CD4-positive, alpha-beta T cell (primary cell): ENCODE measurements at regions not wholly inside any gene's neighbourhood (a gene's known extent, or its start where the extent isn't known, plus 50 kb on each side); places are given as distances from the start of the nearest gene placed in this dataset.

Experiments
- ATAC-seq: fragments of 200-7000 bp; cut with Tn5 transposase; one replicate; pipeline ENCODE4 v1.10.0; 2022; ENCODE audit warnings: mild to moderate bottlenecking; ENCODE audit not compliant: poor library complexity
- CTCF ChIA-PET: fragments of 350-600 bp; sonication (Branson Sonifier 250); formaldehyde crosslinking; loops from one replicate; lab custom pipeline; 2021; ENCODE audit warnings: antibody characterized with exemption, inconsistent platforms; lab: Charles Lee
- POLR2A ChIA-PET: fragments of 350-600 bp; sonication (Branson Sonifier 250); formaldehyde crosslinking; loops from one replicate; lab custom pipeline; 2021; ENCODE audit warnings: antibody characterized with exemption, inconsistent platforms; lab: Charles Lee
- DNase-seq, 14 experiments: peaks; one replicate each; pipeline ENCODE4 v3.0.0-alpha.2; 2013 to 2020; ENCODE audit warnings: mixed read lengths in 2 of 14
- H3K27ac ChIP-seq, 2 donors: one replicate each; pipeline versions ENCODE4 v1.5.1 to v1.7.0; 2013; ENCODE audit warnings: low read length in 2 of 2, low read depth in 1 of 2, mild to moderate bottlenecking in 1 of 2
- H3K27me3 ChIP-seq, 2 experiments: 1 replicate in 1 of 2; 2 replicates in 1 of 2; pipeline versions ENCODE4 v1.6.1 to v1.7.0; 2013; ENCODE audit warnings: low read length in 2 of 2, control low read depth in 1 of 2, mild to moderate bottlenecking in 1 of 2, moderate library complexity in 1 of 2; ENCODE audit not compliant: insufficient read depth in 2 of 2, control insufficient read depth in 1 of 2
- H3K36me3 ChIP-seq: one replicate; pipeline ENCODE4 v1.6.1; 2013; ENCODE audit warnings: low read length, control low read depth; ENCODE audit not compliant: insufficient read depth
- H3K4me1 ChIP-seq: one replicate; pipeline ENCODE4 v1.6.1; 2013; ENCODE audit warnings: low read length, control low read depth; ENCODE audit not compliant: insufficient read depth
- H3K4me3 ChIP-seq: one replicate; pipeline ENCODE4 v1.5.1; 2013; ENCODE audit warnings: mild to moderate bottlenecking, low read length, moderate library complexity
- H3K9me3 ChIP-seq, 2 experiments: 1 replicate in 1 of 2; 2 replicates in 1 of 2; pipeline versions ENCODE4 v1.6.1 to v1.7.0; 2013; ENCODE audit warnings: low read length in 2 of 2, mild to moderate bottlenecking in 2 of 2, control low read depth in 1 of 2, moderate library complexity in 1 of 2; ENCODE audit not compliant: control insufficient read depth in 1 of 2, insufficient read depth in 1 of 2
- H3K27ac Mint-ChIP-seq: one replicate; pipeline ENCODE4 v1.8.0; 2020; ENCODE audit warnings: mixed read lengths
- H3K27me3 Mint-ChIP-seq: one replicate; pipeline ENCODE4 v1.8.0; 2021; ENCODE audit warnings: mixed read lengths
- H3K36me3 Mint-ChIP-seq: one replicate; pipeline ENCODE4 v1.8.0; 2021; ENCODE audit warnings: low read depth, mixed read lengths
- H3K4me1 Mint-ChIP-seq: one replicate; pipeline ENCODE4 v1.8.0; 2021; ENCODE audit warnings: low read depth, mixed read lengths
- H3K4me3 Mint-ChIP-seq: one replicate; pipeline ENCODE4 v1.8.0; 2020; ENCODE audit warnings: mild to moderate bottlenecking, mixed read lengths
- H3K9me3 Mint-ChIP-seq: one replicate; pipeline ENCODE4 v1.8.0; 2020; ENCODE audit warnings: mixed read lengths
- intact Hi-C, 2 experiments: fragments of 100-400 bp; cut with DNase I in 1 of 2; cut with micrococcal nuclease in 1 of 2; formaldehyde crosslinking; loops; one replicate each; pipeline versions ENCODE4 v1.15.1 to v1.9.0; 2023 to 2025; cut with DNase I, micrococcal nuclease
- TF ChIP-seq, protein P1 (sequence below): fragments of 200-600 bp; IDR thresholded peaks from one replicate; pipeline ENCODE4 v1.8.0; 2022; ENCODE audit warnings: antibody characterized with exemption, mild to moderate bottlenecking

DNA sequence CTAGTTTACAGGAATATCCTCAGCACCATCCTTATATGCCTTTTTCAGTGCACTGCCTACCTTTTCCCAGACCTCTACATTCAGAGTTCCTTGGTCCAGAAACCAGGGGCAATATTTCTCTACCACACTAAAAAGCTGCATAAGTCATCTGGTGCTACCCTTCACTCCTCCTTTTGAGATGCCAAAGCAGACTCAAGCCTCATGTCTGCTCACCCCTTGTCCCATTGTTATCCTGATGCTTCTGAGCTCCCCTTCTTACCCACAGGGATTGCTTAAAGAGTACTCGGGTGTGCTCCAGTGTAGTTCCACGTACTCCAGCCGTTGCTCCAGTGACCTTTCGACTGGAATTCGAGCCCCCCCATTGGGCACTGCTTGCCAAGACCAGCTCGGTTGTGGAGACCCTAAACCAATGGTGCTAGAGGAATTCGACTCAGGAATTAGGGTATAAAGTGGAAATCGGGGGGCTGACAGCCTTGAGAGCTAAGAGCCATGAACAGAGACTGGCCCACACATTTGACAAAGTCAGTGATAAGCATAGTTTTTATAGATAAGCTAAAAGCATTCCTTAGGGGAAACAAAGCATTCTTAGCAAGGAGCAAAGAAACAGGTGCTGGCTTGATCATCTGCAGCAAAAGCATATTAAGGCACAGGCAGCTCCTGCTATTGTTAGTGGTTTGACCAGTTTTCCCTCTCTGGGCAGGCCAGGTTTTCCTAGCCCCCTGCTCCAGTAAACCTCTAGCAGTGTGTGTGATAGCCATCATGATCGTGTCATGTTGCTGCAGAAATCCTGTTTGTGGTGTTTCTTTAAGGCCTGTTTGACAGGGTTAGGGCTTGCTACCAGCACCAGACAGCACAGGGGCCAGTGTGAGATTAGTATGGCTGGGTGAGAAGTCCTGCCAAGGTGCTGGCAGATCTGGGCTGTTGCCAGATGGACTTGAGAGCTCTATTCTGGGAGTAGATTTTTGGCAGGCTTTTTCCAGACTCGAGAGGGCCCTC, 57.5 kb upstream of the WDR1 start:
- no peak overlapping the region for H3K4me3 ChIP-seq
- H3K4me1 Mint-ChIP-seq = no peaks in the 10 kb centered on the region
- intact Hi-C loops = no loop called here
- no peaks in the 10 kb centered on the region for H3K9me3 Mint-ChIP-seq
- H3K4me1 ChIP-seq = no peaks in the 10 kb centered on the region
- CTCF ChIA-PET = no interaction called here
- ATAC-seq = no peak
- no peaks in the 10 kb centered on the region for H3K27me3 Mint-ChIP-seq
- H3K4me3 Mint-ChIP-seq = no peak overlapping the region
- no peaks in the 10 kb centered on the region for H3K36me3 Mint-ChIP-seq
- no peaks in the 10 kb centered on the region for H3K36me3 ChIP-seq
- no peak overlapping the region for H3K27ac ChIP-seq
- POLR2A ChIA-PET = interaction anchor here (1.2 kb wide), 1 partner anchor 56 kb away, joined by 4 read pairs; no protein-coding TSS in a partner anchor
- DNase-seq = no peak
- no peak overlapping the region for H3K27ac Mint-ChIP-seq
- no peaks in the 10 kb centered on the region for H3K27me3 ChIP-seq
- TF ChIP-seq, protein P1, sequence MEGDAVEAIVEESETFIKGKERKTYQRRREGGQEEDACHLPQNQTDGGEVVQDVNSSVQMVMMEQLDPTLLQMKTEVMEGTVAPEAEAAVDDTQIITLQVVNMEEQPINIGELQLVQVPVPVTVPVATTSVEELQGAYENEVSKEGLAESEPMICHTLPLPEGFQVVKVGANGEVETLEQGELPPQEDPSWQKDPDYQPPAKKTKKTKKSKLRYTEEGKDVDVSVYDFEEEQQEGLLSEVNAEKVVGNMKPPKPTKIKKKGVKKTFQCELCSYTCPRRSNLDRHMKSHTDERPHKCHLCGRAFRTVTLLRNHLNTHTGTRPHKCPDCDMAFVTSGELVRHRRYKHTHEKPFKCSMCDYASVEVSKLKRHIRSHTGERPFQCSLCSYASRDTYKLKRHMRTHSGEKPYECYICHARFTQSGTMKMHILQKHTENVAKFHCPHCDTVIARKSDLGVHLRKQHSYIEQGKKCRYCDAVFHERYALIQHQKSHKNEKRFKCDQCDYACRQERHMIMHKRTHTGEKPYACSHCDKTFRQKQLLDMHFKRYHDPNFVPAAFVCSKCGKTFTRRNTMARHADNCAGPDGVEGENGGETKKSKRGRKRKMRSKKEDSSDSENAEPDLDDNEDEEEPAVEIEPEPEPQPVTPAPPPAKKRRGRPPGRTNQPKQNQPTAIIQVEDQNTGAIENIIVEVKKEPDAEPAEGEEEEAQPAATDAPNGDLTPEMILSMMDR = no peak
- no peaks in the 10 kb centered on the region for H3K9me3 ChIP-seq

DNA sequence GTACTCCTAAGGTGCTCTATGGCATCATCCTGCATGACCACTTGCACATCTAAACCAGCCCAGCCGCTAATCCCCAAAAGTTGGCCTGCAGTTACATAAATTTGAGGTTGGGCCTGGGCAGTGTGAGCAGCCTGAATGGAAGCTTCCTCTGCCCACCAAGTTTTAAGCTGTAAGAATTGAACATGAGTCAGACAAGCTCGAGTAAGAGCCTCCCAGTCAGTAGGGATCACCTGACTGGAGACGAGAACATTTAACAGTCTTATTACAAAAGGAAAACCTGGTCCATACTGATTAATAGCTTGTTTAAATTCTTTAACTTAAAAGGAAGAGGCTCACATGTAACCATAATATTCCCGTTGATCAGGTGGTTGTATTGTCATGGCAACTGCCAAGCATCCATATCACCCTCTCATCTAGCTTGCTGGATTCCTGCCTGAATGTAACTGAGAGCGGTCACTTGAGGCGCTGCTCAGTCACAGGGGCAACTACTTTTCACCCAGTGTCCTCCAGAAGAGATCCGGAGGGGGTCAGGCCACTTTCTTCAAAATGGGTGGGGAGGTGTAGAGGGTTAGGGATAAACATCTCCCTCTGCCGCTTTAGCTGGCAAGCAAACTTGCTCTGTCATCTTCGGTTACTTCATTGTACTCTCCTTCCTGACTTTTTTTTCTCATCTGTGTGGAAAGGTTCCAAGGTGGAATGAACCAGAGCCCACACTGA, 56.6 kb upstream of the WDR1 start:
- Histone ChIP-seq H3K9me3 (no peaks in the 10 kb centered on the region), H3K27ac (no peak overlapping the region), H3K36me3 (no peaks in the 10 kb centered on the region), H3K4me3 (no peak overlapping the region), H3K27me3 (no peaks in the 10 kb centered on the region), H3K4me1 (no peaks in the 10 kb centered on the region)
- Mint-ChIP-seq H3K4me1 (no peaks in the 10 kb centered on the region), H3K27ac (no peak overlapping the region), H3K27me3 (no peaks in the 10 kb centered on the region), H3K36me3 (no peaks in the 10 kb centered on the region), H3K9me3 (no peaks in the 10 kb centered on the region), H3K4me3 (no peak overlapping the region)
- DNase-seq (no peak), ATAC-seq (no peak)
- ChIA-PET CTCF (no interaction called here), POLR2A (interaction anchor here (1.2 kb wide), 1 partner anchor 55 kb away, joined by 4 read pairs; no protein-coding TSS in a partner anchor)
- intact Hi-C loops = no loop called here
- TF ChIP-seq, protein P1 = no peak

DNA sequence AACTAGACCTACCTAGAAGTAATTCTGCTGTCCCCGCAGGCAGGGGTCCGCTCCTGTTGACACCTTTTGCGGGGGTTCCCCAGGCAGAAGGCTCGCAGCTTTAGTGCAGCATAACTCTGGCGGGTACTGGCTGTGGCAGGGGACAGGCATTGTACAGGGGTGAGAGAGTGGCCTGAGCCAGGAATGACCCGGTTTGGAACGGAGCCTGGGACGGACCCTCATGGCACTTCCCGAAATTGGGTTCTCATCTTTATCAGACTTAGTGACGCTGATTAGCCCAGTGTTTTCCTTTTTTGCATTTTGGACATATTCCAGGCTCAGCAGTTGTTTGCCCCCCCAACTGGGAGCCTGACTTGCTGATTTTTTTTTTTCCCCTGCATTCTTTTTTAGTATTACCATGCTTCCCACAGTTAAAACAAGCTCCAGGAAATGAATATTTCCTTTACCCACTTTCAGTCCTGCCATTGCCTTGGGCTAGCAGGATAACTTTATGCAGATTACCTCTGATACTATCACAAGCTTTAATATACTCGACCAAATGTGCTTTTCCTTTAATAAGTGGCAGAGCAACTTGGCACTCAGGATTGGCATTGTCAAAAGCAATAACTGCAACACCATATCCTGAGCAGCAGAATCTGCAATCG, 55.8 kb upstream of the WDR1 start:
- Mint-ChIP-seq H3K4me3 (no peak overlapping the region), H3K27me3 (no peaks in the 10 kb centered on the region), H3K36me3 (no peaks in the 10 kb centered on the region), H3K27ac (no peak overlapping the region), H3K9me3 (no peaks in the 10 kb centered on the region), H3K4me1 (no peaks in the 10 kb centered on the region)
- H3K9me3 ChIP-seq = no peaks in the 10 kb centered on the region
- ChIA-PET CTCF (no interaction called here), POLR2A (no interaction called here)
- H3K36me3 ChIP-seq = no peaks in the 10 kb centered on the region
- H3K4me3 ChIP-seq = no peak overlapping the region
- no peaks in the 10 kb centered on the region for H3K27me3 ChIP-seq
- DNase-seq = no peak
- no peak overlapping the region for H3K27ac ChIP-seq
- intact Hi-C loops = no loop called here
- no peaks in the 10 kb centered on the region for H3K4me1 ChIP-seq
- no peak for ATAC-seq
- TF ChIP-seq, protein P1 = no peak
